ENCODE measurements at regions not wholly inside any gene's neighbourhood (a gene's known extent, or its start where the extent isn't known, plus 50 kb on each side); places are given as distances from the start of the nearest gene placed in this dataset.

DNA sequence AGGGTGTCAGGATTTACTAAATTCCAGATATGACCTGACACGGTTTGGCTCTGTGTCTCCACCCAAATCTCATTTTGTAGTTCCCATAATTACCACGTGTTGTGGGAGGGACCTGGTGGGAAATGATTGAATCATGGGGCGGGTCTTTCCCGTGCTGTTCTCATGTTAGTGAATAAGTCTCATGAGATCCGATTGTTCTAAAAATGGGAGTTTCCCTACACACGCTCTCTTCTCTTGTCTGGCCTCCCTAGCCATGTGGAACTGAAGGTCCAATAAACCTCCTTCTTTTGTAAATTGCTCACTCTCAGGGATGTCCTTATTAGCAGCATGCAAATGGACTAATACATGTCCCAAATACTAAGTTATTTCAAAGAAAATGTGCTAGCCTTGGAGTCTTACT lies 121.1 kb downstream of the CENPW start:
- TF ChIP-seq TAF1 (IDR thresholded peaks at IDR 0.05; ENCODE audit: borderline replicate concordance, low read depth, low read length) (no peak), POLR2AphosphoS5 (IDR thresholded peaks at IDR 0.05; ENCODE audit: low read depth, low read length) (no peak), POLR2A (IDR thresholded peaks at IDR 0.05; ENCODE audit: low read depth, low read length) (no peak)
- FAIRE-seq (no peak), DNase-seq (ENCODE audit: insufficient read length) (no peak)

DNA sequence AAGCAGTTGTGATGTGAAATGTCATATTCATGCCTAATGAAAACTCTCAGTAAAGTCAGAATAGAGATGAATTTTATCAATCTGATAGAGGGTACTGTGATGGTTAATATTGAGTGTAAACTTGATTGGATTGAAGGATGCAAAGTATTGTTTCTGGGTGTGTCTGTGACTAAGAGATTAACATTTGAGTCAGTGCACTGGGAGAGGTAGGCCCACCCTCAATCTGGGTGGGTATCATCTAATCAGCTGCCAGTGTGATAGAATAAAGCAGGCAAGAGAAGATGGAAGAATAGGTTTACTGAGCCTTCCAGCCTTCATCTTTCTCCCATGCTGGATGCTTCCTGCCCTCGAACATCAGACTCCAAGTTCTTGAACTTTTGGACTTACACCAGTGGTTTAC lies 124.3 kb downstream of the CENPW start:
- FAIRE-seq (no peak), DNase-seq (ENCODE audit: insufficient read length) (no peak)
- TF ChIP-seq TAF1 (IDR thresholded peaks at IDR 0.05; ENCODE audit: borderline replicate concordance, low read depth, low read length) (no peak), POLR2A (IDR thresholded peaks at IDR 0.05; ENCODE audit: low read depth, low read length) (no peak), POLR2AphosphoS5 (IDR thresholded peaks at IDR 0.05; ENCODE audit: low read depth, low read length) (no peak)

DNA sequence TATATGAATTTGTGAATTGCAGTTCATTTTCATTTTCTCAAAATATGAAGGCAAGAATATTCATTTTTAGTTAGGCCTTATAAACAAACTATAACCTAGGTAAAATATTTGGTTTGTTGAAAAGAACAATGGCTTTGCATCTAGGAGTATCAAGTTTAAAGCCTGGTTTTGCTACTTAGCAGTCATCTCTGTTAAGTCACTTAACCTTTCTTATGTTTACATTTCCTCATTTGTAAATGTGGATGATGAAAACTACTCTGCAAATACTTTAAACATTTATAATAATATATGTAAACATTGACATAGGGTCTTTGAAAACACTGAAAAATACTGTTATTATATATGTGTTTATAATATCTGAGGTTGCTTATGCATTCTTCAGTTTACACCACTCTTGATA lies 135.5 kb downstream of the CENPW start:
- no peak for TF ChIP-seq TAF1 (IDR thresholded peaks at IDR 0.05; ENCODE audit: borderline replicate concordance, low read depth, low read length)
- FAIRE-seq (no peak), DNase-seq (ENCODE audit: insufficient read length) (no peak)

DNA sequence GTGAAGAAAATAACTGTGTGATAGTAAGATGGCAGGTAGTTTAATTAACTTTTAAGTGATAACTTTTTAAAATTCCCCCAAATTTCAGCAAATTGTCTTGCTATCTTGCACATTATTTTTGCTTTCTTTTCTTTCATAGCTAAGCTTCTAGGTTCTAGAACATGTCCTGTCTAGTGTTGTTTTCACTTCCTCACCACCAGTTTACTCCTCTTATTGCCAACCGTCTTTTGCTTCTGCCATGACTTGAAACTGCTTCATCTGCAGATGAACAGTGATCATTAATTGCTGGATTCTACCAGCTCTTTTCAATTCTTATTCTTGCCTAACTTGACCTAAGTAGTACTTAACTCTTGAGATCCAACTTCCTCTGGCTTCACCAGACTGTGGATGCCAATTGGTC lies 137.8 kb downstream of the CENPW start:
- no peak for FAIRE-seq

DNA sequence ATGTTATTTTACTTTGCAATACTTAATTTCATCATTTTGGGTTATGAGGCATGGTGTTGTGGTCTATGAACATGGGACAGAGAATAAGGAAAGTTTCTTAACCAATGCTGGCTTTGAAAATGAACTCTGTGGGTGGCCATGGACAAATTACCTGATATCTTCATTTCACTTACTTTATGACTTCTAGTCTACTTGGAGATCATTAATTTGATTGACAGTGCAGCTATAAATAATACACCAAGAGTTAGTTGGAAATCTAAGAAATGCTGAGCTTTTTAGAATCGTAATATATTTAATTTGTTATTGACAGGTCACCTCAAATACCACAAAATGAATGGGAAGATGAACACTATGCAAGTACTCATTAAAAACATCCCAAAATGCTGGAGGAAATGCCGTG lies 140.4 kb downstream of the CENPW start:
- TF ChIP-seq TAF1 (IDR thresholded peaks at IDR 0.05; ENCODE audit: borderline replicate concordance, low read depth, low read length) (no peak), POLR2A (IDR thresholded peaks at IDR 0.05; ENCODE audit: low read depth, low read length) (no peak), POLR2AphosphoS5 (IDR thresholded peaks at IDR 0.05; ENCODE audit: low read depth, low read length) (no peak)
- no peak for FAIRE-seq
- no peak for DNase-seq (ENCODE audit: insufficient read length)

More for the DNA sequence above, 137.8 kb downstream of the CENPW start:
- TF ChIP-seq POLR2A (IDR thresholded peaks at IDR 0.05; ENCODE audit: low read depth, low read length) (no peak), POLR2AphosphoS5 (IDR thresholded peaks at IDR 0.05; ENCODE audit: low read depth, low read length) (no peak), TAF1 (IDR thresholded peaks at IDR 0.05; ENCODE audit: borderline replicate concordance, low read depth, low read length) (no peak)
- no peak for DNase-seq (ENCODE audit: insufficient read length)

DNA sequence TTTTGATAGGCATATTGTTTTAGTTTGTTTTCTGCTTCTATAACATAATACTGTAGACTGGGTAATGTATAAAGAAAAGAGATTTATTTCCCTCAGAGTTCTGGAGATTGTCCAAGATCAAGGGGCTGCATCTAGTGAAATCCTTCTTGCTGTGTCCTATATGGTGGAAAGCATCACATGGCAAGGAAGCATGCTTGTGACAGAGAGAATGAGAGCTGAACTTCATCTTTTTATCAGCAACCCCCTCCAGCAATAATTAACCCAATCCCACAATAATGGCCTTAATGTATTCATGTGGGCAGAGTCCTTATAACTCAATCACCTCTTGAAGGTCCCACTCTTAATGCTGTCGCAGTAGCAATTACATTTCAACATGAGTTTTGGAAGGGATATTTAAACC lies 141.4 kb downstream of the CENPW start:
- DNase-seq (ENCODE audit: insufficient read length) (no peak), FAIRE-seq (no peak)
- TF ChIP-seq POLR2AphosphoS5 (IDR thresholded peaks at IDR 0.05; ENCODE audit: low read depth, low read length) (no peak), TAF1 (IDR thresholded peaks at IDR 0.05; ENCODE audit: borderline replicate concordance, low read depth, low read length) (no peak)

DNA sequence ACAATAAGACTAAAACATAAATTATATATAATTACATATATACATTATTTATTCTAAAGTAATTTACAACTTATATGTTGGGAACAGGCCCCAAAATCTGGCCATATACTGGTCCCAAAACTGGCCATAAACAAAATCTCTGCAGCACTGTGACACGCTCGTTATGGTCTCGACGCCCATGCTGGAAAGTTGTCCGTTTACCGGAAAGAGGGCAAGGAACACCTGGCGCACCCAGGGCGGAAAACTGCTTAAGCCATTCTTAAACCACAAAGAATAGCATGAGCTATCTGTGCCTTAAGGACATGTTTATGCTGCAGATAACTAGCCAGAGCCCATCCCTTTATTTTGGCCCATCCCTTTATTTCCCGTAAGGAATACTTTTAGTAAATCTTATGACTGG lies 164.9 kb downstream of the CENPW start:
- no peak for TF ChIP-seq TAF1 (IDR thresholded peaks at IDR 0.05; ENCODE audit: borderline replicate concordance, low read depth, low read length)
- TF ChIP-seq POLR2A (IDR thresholded peaks at IDR 0.05; ENCODE audit: low read depth, low read length), result no peak
- no peak for TF ChIP-seq POLR2AphosphoS5 (IDR thresholded peaks at IDR 0.05; ENCODE audit: low read depth, low read length)
- DNase-seq (ENCODE audit: insufficient read length), result no peak
- no peak for FAIRE-seq

DNA sequence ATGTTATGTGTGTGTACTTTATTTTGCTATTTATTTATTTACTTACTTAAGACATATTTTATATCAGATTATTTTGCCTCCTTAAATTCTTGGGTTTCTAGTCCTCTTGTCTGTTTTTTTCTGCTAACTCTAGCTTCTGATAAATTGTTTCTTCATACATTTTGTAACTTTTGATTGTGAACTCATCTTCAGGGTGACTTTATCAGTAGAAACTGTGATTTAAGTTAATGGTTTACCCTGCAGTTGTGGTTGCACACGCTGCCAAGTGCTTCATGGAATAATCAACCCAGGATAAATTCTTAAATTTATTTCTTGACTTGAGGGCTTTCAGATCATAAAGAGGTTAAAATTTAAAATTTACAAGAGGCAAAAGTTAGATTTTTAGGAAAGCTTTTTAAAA lies 173.3 kb downstream of the CENPW start:
- FAIRE-seq (no peak), DNase-seq (ENCODE audit: insufficient read length) (no peak)
- no peak for TF ChIP-seq POLR2A (IDR thresholded peaks at IDR 0.05; ENCODE audit: low read depth, low read length)

DNA sequence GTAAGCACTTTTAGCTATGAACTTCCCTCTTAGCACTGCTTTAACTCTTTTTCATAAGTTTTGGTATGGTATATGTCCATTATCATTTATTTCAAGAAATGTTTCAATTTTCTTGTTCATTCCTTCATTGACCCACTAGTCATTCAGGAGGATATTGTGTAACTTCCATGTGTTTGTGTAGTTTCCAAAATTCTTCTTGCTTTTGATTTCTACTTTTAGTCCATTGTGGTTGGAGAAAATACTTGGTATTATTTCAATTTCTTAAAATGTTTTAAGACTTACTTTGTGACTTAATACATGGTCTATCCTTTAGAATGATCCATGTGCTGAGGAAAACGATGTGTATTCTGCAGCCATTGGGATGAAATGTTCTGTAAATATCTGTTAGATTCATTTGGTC lies 176.5 kb downstream of the CENPW start:
- FAIRE-seq, result no peak
- no peak for DNase-seq (ENCODE audit: insufficient read length)
- no peak for TF ChIP-seq TAF1 (IDR thresholded peaks at IDR 0.05; ENCODE audit: borderline replicate concordance, low read depth, low read length)
- TF ChIP-seq POLR2A (IDR thresholded peaks at IDR 0.05; ENCODE audit: low read depth, low read length), result no peak
- no peak for TF ChIP-seq POLR2AphosphoS5 (IDR thresholded peaks at IDR 0.05; ENCODE audit: low read depth, low read length)

DNA sequence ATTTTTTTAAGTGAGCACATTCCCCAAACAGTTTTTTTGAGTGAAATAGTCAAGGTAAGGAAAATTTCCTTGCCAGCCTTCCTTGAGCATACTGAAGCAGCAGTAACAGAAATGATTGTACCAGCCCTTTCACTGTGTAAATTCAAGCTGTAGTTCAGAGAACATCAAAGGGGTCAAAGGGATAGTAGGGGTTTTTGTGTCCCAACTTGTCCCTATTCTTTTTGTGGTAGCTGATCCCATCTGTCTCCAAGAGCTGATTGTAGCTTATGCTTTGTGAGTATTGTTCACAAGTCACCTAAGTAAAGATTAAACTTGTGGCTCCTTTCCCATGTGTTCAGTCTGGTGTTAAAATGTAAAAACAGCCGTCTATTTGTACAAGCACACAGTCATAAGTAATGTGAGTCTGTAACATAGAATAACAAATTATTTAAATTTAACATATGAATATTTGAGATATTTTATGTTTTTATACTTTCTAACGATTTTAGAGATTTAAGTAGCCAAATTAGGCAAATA lies 185.0 kb downstream of the CENPW start:
- TF ChIP-seq TAF1 (IDR thresholded peaks at IDR 0.05; ENCODE audit: borderline replicate concordance, low read depth, low read length) (no peak), POLR2A (IDR thresholded peaks at IDR 0.05; ENCODE audit: low read depth, low read length) (no peak), POLR2AphosphoS5 (IDR thresholded peaks at IDR 0.05; ENCODE audit: low read depth, low read length) (no peak)
- DNase-seq (ENCODE audit: insufficient read length), result no peak
- FAIRE-seq, result no peak

DNA sequence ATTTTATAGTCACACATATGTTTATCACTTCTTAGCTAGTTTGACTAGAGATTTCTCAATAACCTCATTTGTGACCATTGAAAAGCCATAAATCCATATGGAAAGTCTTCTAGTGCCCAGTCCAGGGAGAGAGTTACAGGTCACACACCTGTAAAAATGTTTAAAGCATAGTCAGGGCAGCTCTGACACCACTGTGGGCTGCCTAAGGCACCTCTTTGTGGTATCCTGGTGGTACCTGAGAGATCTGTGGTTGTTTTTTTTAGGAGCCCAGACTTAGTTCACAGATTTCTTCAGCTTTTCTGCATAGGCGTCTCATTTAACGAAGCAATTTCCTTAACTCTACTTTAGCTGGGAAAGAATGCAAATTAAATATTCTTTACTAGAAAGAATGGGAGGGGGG lies 186.6 kb downstream of the CENPW start:
- FAIRE-seq, result no peak
- no peak for DNase-seq (ENCODE audit: insufficient read length)
- TF ChIP-seq POLR2A (IDR thresholded peaks at IDR 0.05; ENCODE audit: low read depth, low read length) (no peak), POLR2AphosphoS5 (IDR thresholded peaks at IDR 0.05; ENCODE audit: low read depth, low read length) (no peak), TAF1 (IDR thresholded peaks at IDR 0.05; ENCODE audit: borderline replicate concordance, low read depth, low read length) (no peak)

DNA sequence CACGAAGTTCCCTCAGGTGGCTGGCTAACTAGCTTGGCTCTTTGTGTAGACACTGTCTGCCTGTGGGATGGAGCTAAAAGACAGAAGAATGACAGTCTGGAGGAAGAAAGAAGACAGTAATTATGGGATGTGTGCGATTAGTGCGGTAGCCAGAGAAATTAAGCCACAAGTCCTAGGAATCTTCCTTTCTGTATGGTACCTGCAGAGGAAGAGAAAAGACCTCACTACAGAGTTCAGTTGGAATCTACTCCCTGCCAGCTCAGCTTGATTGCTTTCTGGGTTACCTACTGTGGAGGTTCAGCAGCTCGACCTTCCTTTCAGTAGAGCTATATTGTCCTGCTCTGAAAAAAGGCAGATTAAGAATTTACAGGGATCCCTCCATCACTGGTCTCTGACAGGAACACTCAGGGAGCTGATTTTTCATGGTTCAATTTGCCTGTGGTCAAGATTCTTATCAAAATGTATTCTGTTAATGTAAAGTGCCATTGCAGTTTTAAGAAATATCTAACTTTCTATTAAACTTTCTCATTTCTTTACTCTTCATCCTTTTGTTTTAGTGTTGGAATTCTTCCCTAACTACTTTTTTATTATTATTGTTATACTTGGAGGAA lies 187.2 kb downstream of the CENPW start:
- TF ChIP-seq POLR2A (IDR thresholded peaks at IDR 0.05; ENCODE audit: low read depth, low read length), result no peak
- no peak for TF ChIP-seq TAF1 (IDR thresholded peaks at IDR 0.05; ENCODE audit: borderline replicate concordance, low read depth, low read length)
- no peak for TF ChIP-seq POLR2AphosphoS5 (IDR thresholded peaks at IDR 0.05; ENCODE audit: low read depth, low read length)
- DNase-seq (ENCODE audit: insufficient read length) (no peak), FAIRE-seq (no peak)
